Erythroblast (primary cell): ENCODE measurements at regions not wholly inside any gene's neighbourhood (a gene's known extent, or its start where the extent isn't known, plus 50 kb on each side); places are given as distances from the start of the nearest gene placed in this dataset.

Experiments
- GATA1 ChIP-seq: IDR thresholded peaks from 2 replicates; pipeline ENCODE4 v1.6.1; 2011; ENCODE audit warnings: low read depth, mild to moderate bottlenecking, control low read depth, low read length, moderate library complexity
- POLR2A ChIP-seq: IDR thresholded peaks from 2 replicates; pipeline ENCODE4 v1.6.1; 2011; ENCODE audit warnings: mild to moderate bottlenecking, low read length

DNA sequence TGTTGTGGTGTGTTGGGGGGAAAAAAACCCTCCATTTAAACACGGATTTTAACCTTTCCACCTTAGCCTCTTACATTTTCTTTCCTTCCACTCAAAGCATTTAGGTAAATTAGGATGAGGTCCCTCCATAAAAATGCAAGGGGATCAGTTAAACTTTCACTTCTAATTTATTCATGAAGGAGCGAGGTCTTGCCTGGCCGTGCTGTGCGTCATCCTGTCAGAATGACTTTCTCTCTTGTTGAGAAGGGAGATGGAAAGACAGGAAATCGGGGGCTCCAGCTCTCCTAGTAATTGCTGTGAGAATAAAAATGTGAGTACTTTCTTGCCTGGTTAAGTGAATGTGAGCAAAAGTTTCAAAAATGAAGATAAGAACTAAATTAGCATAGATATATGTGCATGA is 962.3 kb upstream of the NR2F2 start:
- TF ChIP-seq POLR2A (no peak), GATA1 (no peak)
